ENCODE measurements at regions not wholly inside any gene's neighbourhood (a gene's known extent, or its start where the extent isn't known, plus 50 kb on each side); places are given as distances from the start of the nearest gene placed in this dataset.

- ChIA-PET CTCF (interaction anchor here (0.7 to 1.2 kb wide), 3 partner anchors 15 to 127 kb away, joined by 3 to 4 read pairs (median 3); no protein-coding TSS in a partner anchor), POLR2A (ENCODE audit: low non-redundant PET) (no interaction called here)
- no peak overlapping the region for H3K27ac ChIP-seq
- DNase-seq (ENCODE audit: low spot score), result no peak
- no peak for TF ChIP-seq CTCF (conservative IDR thresholded peaks at IDR 0.05; ENCODE audit: low read depth)
These were observed 102.7 kb downstream of the EVX1 start for GRCh38 chr7:27345164-27345887.

- ChIA-PET POLR2A (ENCODE audit: low non-redundant PET) (no interaction called here), CTCF (interaction anchor here (0.9 kb wide), 1 partner anchor 20 kb away, joined by 3 read pairs; no protein-coding TSS in a partner anchor)
- TF ChIP-seq CTCF (conservative IDR thresholded peaks at IDR 0.05; ENCODE audit: low read depth), result no peak
- no peak for DNase-seq (ENCODE audit: low spot score)
- H3K27ac ChIP-seq, result no peak overlapping the region
These were observed 103.4 kb downstream of the EVX1 start for GRCh38 chr7:27345997-27346396.

- no peak for TF ChIP-seq CTCF (conservative IDR thresholded peaks at IDR 0.05; ENCODE audit: low read depth)
- peak overlapping the region; percentile 17; the same call in 1 of the 2 replicates for H3K27ac ChIP-seq
- CTCF ChIA-PET, result no interaction called here
- DNase-seq (ENCODE audit: low spot score), result peak; percentile 83
- POLR2A ChIA-PET (ENCODE audit: low non-redundant PET), result no interaction called here
These were observed 104.1 kb downstream of the EVX1 start for GRCh38 chr7:27346531-27347275.

GRCh38 chr7:27347276-27347640 is 104.7 kb downstream of the EVX1 start:
- DNase-seq (ENCODE audit: low spot score), result no peak
- CTCF ChIA-PET, result no interaction called here
- no peak for TF ChIP-seq CTCF (conservative IDR thresholded peaks at IDR 0.05; ENCODE audit: low read depth)
- POLR2A ChIA-PET (ENCODE audit: low non-redundant PET), result no interaction called here
- peak overlapping the region; percentile 17; the same call in 1 of the 2 replicates for H3K27ac ChIP-seq

GRCh38 chr7:27349621-27350020 is 107.0 kb downstream of the EVX1 start:
- no peak for TF ChIP-seq CTCF (conservative IDR thresholded peaks at IDR 0.05; ENCODE audit: low read depth)
- POLR2A ChIA-PET (ENCODE audit: low non-redundant PET), result no interaction called here
- no peak for DNase-seq (ENCODE audit: low spot score)
- CTCF ChIA-PET, result interaction anchor here (0.6 kb wide), 1 partner anchor 675 kb away, joined by 3 read pairs; no protein-coding TSS in a partner anchor
- no peak overlapping the region for H3K27ac ChIP-seq

GRCh38 chr7:27351137-27351536 is 108.5 kb downstream of the EVX1 start:
- no peak for TF ChIP-seq CTCF (conservative IDR thresholded peaks at IDR 0.05; ENCODE audit: low read depth)
- ChIA-PET CTCF (interaction anchor here (0.7 kb wide), 1 partner anchor 13 kb away, joined by 3 read pairs; no protein-coding TSS in a partner anchor), POLR2A (ENCODE audit: low non-redundant PET) (no interaction called here)
- DNase-seq (ENCODE audit: low spot score), result no peak
- H3K27ac ChIP-seq, result no peak overlapping the region
